GM12878 (cell line): ENCODE measurements at regions not wholly inside any gene's neighbourhood (a gene's known extent, or its start where the extent isn't known, plus 50 kb on each side); places are given as distances from the start of the nearest gene placed in this dataset.

Source experiments
- ATAC-seq: fragments of 200-7000 bp; cut with Tn5 transposase; 3 replicates; pipeline ENCODE4 v1.9.1; 2020; ENCODE audit warnings: mild to moderate bottlenecking, moderate library complexity
- BruUV-seq: library from RNA; stranded (reverse); fragments of 400-500 nt; replicated peaks from 2 replicates; lab custom pipeline; 2021; lab: Mats Ljungman, UMichigan
- CTCF ChIA-PET: fragments of 300-600 bp; sonication (Branson Sonifier 250); formaldehyde crosslinking; extraction: SDS; loops from one replicate; lab custom pipeline; 2021; ENCODE audit warnings: inconsistent platforms; lab: Yijun Ruan, JAX
- POLR2A ChIA-PET: fragments of 350-600 bp; formaldehyde crosslinking; extraction: SDS; loops from one replicate; lab custom pipeline; 2021; ENCODE audit warnings: inconsistent platforms; lab: Charles Lee
- RAD21 ChIA-PET: fragments of 300-600 bp; sonication (Branson Sonifier 250); formaldehyde crosslinking; loops from one replicate; lab custom pipeline; 2023; ENCODE audit warnings: antibody characterized with exemption; ENCODE audit not compliant: unreplicated experiment; lab: Charles Lee
- SMC1A ChIA-PET: fragments of 300-600 bp; sonication (Branson Sonifier 250); formaldehyde crosslinking; loops from one replicate; lab custom pipeline; 2023; ENCODE audit not compliant: unreplicated experiment, uncharacterized antibody; lab: Charles Lee
- DNase-seq: peaks from one replicate; pipeline ENCODE4 v3.0.0-alpha.2; 2011; ENCODE audit warnings: low read depth, low spot score
- FAIRE-seq: peaks from 3 replicates; lab custom pipeline; 2011; peaks lifted over from hg19 to GRCh38; lab: Jason Lieb, UNC
- H2AFZ ChIP-seq: 2 replicates; pipeline ENCODE4 v1.6.0; 2011; ENCODE audit warnings: low read depth, low read length, control low read depth; ENCODE audit not compliant: control insufficient read depth
- H3K27ac ChIP-seq: 2 replicates; pipeline ENCODE4 v1.5.1; 2011; ENCODE audit warnings: control low read depth; ENCODE audit not compliant: control insufficient read depth, insufficient read depth
- H3K27me3 ChIP-seq, 2 experiments: replicated peaks in 1 of 2; 2 replicates each; pipeline versions ENCODE4 v1.6.0 to v1.6.1; 2011; ENCODE audit warnings: low read length in 1 of 2; ENCODE audit not compliant: control insufficient read depth in 2 of 2, insufficient read depth in 2 of 2
- H3K36me3 ChIP-seq, 2 experiments: 2 replicates each; pipeline ENCODE4 v1.5.1; 2011; ENCODE audit warnings: low read length in 1 of 2; ENCODE audit not compliant: control insufficient read depth in 2 of 2, insufficient read depth in 2 of 2
- H3K4me1 ChIP-seq: 2 replicates; pipeline ENCODE4 v1.6.1; 2011; ENCODE audit warnings: mild to moderate bottlenecking, low read length, moderate library complexity, mixed read lengths; ENCODE audit not compliant: control insufficient read depth, insufficient read depth
- H3K4me2 ChIP-seq: 2 replicates; pipeline ENCODE4 v1.6.0; 2011; ENCODE audit warnings: control low read depth; ENCODE audit not compliant: control insufficient read depth, insufficient read depth
- H3K4me3 ChIP-seq: fragments of 200-600 bp; sonication (generic); 2 replicates; pipeline ENCODE4 v1.5.1; 2016
- H3K79me2 ChIP-seq: 2 replicates; pipeline ENCODE4 v1.6.0; 2011; ENCODE audit warnings: low read length; ENCODE audit not compliant: control insufficient read depth, insufficient read depth
- H3K9ac ChIP-seq: 2 replicates; pipeline ENCODE4 v1.8.0; 2011; ENCODE audit warnings: low read length, control low read depth, mixed read lengths; ENCODE audit not compliant: control insufficient read depth, insufficient read depth
- H3K9me3 ChIP-seq: replicated peaks from 3 replicates; pipeline ENCODE4 v1.5.1; 2011; ENCODE audit warnings: mild to moderate bottlenecking, low read length; ENCODE audit not compliant: control insufficient read depth, insufficient read depth
- H4K20me1 ChIP-seq: 2 replicates; pipeline ENCODE4 v1.6.0; 2011; ENCODE audit not compliant: control insufficient read depth, insufficient read depth
- CHD1 ChIP-seq: IDR thresholded peaks from 2 replicates; pipeline ENCODE4 v1.6.1; 2012; ENCODE audit warnings: low read depth, low read length, improper control_type of control experiment
- RFX5 ChIP-seq: IDR thresholded peaks from 2 replicates; pipeline ENCODE4 v1.6.1; 2011; ENCODE audit warnings: low read depth, low read length, improper control_type of control experiment
- SMAD1 ChIP-seq: fragments of 450-650 bp; IDR thresholded peaks from 2 replicates; pipeline ENCODE4 v1.6.1; 2018; ENCODE audit warnings: mild to moderate bottlenecking, low read depth; ENCODE audit not compliant: partially characterized antibody
- SPI1 ChIP-seq: IDR thresholded peaks from 2 replicates; pipeline ENCODE4 v1.6.1; 2011; ENCODE audit warnings: low read depth, mild to moderate bottlenecking, low read length, moderate library complexity, borderline replicate concordance; ENCODE audit not compliant: insufficient read depth
- in situ Hi-C: fragments of 300-500 bp; cut with MboI; formaldehyde crosslinking; loops from 9 replicates; pipeline ENCODE4 v1.14.3; 2018; ENCODE audit warnings: mixed read lengths
- intact Hi-C: fragments of 100-400 bp; cut with micrococcal nuclease; formaldehyde crosslinking; loops from one replicate; pipeline ENCODE4 v1.14.2; 2022; ENCODE audit not compliant: unreplicated experiment
- TF ChIP-seq, protein P1 (sequence below): IDR thresholded peaks from 2 replicates; pipeline ENCODE4 v1.6.1; 2012; ENCODE audit warnings: low read length, inconsistent platforms
- TF ChIP-seq, protein P2 (sequence below): IDR thresholded peaks from 2 replicates; pipeline ENCODE4 v1.6.1; 2012; ENCODE audit warnings: improper control_type of control experiment, low read depth, low read length; ENCODE audit not compliant: insufficient replicate concordance

DNA sequence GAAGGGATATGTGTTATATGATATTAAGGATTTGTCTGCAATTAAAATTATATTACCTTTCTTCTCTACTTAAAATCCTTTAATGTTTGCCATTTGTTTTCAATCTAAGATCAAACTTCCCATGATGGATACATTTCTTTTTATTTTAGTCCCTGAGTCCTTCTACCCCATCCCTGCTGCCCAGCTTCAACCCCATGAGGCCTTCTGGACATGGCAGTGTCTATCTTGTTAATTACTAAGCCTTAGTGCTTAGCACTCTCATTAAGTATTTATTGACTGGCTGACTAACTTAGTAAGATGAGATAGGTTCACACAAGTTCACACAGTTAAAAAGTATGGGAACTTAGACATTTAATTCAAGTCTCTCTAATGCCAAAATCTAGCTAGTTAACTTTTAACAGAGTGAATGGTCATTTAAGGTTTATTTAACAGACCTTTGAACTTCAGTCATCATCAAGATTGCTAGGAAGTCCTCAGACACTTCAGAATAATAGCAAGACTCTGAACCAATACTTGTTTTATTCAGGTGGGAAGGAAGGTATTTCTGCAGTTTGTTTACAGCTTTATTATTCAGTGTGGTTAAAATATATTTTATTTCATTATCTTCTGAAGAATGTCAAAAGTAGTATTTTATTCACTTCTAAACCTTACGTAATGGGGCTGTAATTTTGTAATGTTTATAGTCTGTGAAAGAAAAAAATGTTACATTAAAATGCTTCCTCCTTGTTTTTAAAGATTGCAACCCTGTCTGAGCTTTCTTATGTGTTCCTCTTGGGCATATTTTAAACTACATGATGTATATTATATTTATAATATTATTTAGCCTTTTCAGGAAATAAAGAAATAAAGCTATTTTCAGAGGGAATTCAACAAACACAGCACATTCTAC is 848.9 kb downstream of the REEP3 start (continued):
- TF ChIP-seq, protein P1, sequence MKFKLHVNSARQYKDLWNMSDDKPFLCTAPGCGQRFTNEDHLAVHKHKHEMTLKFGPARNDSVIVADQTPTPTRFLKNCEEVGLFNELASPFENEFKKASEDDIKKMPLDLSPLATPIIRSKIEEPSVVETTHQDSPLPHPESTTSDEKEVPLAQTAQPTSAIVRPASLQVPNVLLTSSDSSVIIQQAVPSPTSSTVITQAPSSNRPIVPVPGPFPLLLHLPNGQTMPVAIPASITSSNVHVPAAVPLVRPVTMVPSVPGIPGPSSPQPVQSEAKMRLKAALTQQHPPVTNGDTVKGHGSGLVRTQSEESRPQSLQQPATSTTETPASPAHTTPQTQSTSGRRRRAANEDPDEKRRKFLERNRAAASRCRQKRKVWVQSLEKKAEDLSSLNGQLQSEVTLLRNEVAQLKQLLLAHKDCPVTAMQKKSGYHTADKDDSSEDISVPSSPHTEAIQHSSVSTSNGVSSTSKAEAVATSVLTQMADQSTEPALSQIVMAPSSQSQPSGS, result no peak
- no peak for TF ChIP-seq RFX5
- no peak for TF ChIP-seq CHD1
- TF ChIP-seq, protein P2, sequence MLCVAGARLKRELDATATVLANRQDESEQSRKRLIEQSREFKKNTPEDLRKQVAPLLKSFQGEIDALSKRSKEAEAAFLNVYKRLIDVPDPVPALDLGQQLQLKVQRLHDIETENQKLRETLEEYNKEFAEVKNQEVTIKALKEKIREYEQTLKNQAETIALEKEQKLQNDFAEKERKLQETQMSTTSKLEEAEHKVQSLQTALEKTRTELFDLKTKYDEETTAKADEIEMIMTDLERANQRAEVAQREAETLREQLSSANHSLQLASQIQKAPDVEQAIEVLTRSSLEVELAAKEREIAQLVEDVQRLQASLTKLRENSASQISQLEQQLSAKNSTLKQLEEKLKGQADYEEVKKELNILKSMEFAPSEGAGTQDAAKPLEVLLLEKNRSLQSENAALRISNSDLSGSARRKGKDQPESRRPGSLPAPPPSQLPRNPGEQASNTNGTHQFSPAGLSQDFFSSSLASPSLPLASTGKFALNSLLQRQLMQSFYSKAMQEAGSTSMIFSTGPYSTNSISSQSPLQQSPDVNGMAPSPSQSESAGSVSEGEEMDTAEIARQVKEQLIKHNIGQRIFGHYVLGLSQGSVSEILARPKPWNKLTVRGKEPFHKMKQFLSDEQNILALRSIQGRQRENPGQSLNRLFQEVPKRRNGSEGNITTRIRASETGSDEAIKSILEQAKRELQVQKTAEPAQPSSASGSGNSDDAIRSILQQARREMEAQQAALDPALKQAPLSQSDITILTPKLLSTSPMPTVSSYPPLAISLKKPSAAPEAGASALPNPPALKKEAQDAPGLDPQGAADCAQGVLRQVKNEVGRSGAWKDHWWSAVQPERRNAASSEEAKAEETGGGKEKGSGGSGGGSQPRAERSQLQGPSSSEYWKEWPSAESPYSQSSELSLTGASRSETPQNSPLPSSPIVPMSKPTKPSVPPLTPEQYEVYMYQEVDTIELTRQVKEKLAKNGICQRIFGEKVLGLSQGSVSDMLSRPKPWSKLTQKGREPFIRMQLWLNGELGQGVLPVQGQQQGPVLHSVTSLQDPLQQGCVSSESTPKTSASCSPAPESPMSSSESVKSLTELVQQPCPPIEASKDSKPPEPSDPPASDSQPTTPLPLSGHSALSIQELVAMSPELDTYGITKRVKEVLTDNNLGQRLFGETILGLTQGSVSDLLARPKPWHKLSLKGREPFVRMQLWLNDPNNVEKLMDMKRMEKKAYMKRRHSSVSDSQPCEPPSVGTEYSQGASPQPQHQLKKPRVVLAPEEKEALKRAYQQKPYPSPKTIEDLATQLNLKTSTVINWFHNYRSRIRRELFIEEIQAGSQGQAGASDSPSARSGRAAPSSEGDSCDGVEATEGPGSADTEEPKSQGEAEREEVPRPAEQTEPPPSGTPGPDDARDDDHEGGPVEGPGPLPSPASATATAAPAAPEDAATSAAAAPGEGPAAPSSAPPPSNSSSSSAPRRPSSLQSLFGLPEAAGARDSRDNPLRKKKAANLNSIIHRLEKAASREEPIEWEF, result no peak

DNA sequence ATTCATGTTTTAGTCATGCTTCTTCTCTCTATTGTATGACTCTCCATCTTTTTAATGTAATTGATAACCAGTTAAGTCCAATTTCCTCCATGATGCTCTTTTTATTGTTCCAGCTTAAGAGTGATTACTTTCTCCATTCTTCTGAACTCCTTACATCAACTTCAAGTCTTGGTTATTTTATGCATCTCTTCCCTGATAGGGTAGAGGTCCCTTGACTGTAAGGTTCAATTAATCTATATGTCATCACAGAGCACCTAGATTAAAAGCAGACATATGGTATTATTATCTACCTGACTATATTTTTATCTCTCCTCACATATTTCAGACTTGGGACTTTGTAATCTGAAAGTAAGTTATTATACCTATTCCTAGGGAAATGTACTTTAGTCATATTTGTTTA is 853.1 kb downstream of the REEP3 start:
- Histone ChIP-seq H3K4me3 (no peak overlapping the region), H4K20me1 (no peaks in the 10 kb centered on the region), H3K27ac (no peak overlapping the region), H3K36me3 (no peaks in the 10 kb centered on the region), H3K4me1 (no peaks in the 10 kb centered on the region), H3K4me2 (no peak overlapping the region), H3K79me2 (no peaks in the 10 kb centered on the region), H3K9ac (no peak overlapping the region), H3K27me3 (no peaks in the 10 kb centered on the region), H2AFZ (no peak overlapping the region), H3K9me3 (no peaks in the 10 kb centered on the region)
- SMC1A ChIA-PET, result no interaction called here
- POLR2A ChIA-PET, result no interaction called here
- ATAC-seq (no peak), DNase-seq (no peak), FAIRE-seq (no peak)
- CTCF ChIA-PET, result no interaction called here
- RAD21 ChIA-PET, result no interaction called here
- BruUV-seq, result no TSS peak
- intact Hi-C loops (no loop called here), in situ Hi-C loops (no loop called here)
- no peak for TF ChIP-seq SMAD1
- no peak for TF ChIP-seq SPI1
